ENCODE measurements at regions not wholly inside any gene's neighbourhood (a gene's known extent, or its start where the extent isn't known, plus 50 kb on each side); places are given as distances from the start of the nearest gene placed in this dataset.

DNA sequence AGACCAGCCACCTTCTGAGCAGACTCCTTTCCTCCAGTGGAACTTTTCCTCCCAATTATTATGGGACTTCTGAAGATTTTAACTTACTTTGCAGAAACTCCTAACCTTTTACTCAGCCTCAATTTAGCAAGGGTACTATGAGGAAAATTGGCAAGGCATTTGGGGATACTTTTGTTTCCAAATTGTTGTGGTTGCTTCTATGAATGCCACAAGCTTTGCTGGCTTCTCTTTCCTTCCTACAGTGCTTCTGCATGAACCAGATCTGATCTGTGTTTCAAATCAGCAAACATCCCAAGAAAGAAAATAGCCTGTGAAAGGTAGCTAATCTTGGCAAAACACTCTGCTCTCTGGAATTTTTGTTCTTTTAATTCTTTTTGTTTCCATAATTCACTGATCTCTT is 57.3 kb upstream of the TAF11L2 start:
- Histone ChIP-seq H3K4me3 (no peak overlapping the region), H3K9me3 (peaks cover 0 to 30% (median 21%) of the 10 kb centered on the region in 8 donors), H3K27ac (peak overlapping the region in 2 of 8 donors; percentile 86 to 91), H3K27me3 (replicated peaks in 1 of 7) (no peaks in the 10 kb centered on the region), H3K36me3 (no peaks in the 10 kb centered on the region), H3K4me1 (peaks cover 0 to 27% (median 14%) of the 10 kb centered on the region in 6 donors)
- TF ChIP-seq, protein P1, sequence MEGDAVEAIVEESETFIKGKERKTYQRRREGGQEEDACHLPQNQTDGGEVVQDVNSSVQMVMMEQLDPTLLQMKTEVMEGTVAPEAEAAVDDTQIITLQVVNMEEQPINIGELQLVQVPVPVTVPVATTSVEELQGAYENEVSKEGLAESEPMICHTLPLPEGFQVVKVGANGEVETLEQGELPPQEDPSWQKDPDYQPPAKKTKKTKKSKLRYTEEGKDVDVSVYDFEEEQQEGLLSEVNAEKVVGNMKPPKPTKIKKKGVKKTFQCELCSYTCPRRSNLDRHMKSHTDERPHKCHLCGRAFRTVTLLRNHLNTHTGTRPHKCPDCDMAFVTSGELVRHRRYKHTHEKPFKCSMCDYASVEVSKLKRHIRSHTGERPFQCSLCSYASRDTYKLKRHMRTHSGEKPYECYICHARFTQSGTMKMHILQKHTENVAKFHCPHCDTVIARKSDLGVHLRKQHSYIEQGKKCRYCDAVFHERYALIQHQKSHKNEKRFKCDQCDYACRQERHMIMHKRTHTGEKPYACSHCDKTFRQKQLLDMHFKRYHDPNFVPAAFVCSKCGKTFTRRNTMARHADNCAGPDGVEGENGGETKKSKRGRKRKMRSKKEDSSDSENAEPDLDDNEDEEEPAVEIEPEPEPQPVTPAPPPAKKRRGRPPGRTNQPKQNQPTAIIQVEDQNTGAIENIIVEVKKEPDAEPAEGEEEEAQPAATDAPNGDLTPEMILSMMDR (IDR thresholded peaks at IDR 0.05 in 8 of 11, conservative IDR thresholded peaks at IDR 0.05 in 3 of 11) = no peak
- TF ChIP-seq POLR2AphosphoS5 (IDR thresholded peaks at IDR 0.05) (no peak), POLR2A (IDR thresholded peaks at IDR 0.05) (no peak)
- DNase-seq = no peak
- intact Hi-C loops (cut with DNase I; ENCODE audit: low total_unique reads) = no loop called here

GRCh38 chr5:17441351-17441750 is 56.7 kb upstream of the TAF11L2 start:
- intact Hi-C loops (cut with DNase I; ENCODE audit: low total_unique reads) = no loop called here
- no peak for TF ChIP-seq POLR2A (IDR thresholded peaks at IDR 0.05)
- no peak for TF ChIP-seq POLR2AphosphoS5 (IDR thresholded peaks at IDR 0.05)
- TF ChIP-seq, protein P1 (IDR thresholded peaks at IDR 0.05 in 8 of 11, conservative IDR thresholded peaks at IDR 0.05 in 3 of 11) = no peak
- Histone ChIP-seq H3K27me3 (replicated peaks in 1 of 7) (no peaks in the 10 kb centered on the region), H3K9me3 (peaks cover 0 to 30% (median 21%) of the 10 kb centered on the region in 8 donors), H3K4me1 (peaks cover 0 to 26% (median 9%) of the 10 kb centered on the region in 6 donors), H3K36me3 (no peaks in the 10 kb centered on the region), H3K27ac (peak overlapping the region in 2 of 8 donors; percentile 86 to 91), H3K4me3 (no peak overlapping the region)
- WGBS, 5 donors = 45 to 91% (median 87%) methylated on average over 3 of the region's 3 CpGs
- no peak for DNase-seq

DNA sequence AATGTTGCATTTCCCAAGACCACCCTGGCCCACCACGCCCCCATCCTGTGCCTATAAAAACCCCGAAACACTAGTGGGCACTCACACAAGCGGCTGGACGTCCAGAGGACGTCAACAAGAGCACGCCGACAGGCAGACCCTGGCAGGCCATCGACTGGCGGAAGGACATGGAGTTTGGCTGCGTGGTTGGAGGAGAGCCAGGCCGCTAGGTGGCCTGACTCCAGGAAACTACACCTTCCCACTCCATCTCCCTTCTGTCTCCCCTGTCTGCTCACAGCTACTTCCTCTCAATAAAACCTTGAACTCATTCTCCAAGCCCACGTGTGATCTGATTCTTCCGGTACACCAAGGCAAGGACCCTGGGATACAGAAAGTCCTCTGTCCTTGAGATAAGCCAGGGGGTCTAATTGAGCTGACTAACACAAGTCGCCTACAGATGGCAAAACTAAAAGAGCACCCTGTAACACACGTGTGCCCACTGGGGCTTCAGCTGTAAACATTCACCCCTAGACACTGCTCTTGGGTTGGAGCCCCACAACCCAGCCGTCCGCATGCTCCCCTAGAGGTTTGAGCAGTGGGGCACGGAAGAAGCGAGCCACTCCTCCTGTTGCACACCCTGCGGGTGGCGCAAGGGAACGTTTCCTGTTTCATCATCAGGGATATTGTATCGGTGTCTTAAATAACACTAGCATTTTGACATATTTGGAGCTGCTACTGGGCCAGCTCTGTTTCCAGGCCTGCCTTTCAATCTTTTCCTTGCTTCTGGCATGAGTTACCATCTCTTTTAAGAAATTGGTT is 54.5 kb upstream of the TAF11L2 start:
- Histone ChIP-seq H3K36me3 (no peaks in the 10 kb centered on the region), H3K27me3 (replicated peaks in 1 of 7) (no peaks in the 10 kb centered on the region), H3K9me3 (peaks cover 0 to 30% (median 21%) of the 10 kb centered on the region in 8 donors), H3K4me1 (peaks cover 0 to 8% (median 0%) of the 10 kb centered on the region in 6 donors), H3K4me3 (peak overlapping the region in 1 of 8 donors; percentile 36), H3K27ac (peak overlapping the region in 7 of 8 donors; percentile 62 to 91 (median 73))
- intact Hi-C loops (cut with DNase I; ENCODE audit: low total_unique reads) = no loop called here
- DNase-seq = peak; percentile 90
- WGBS, 5 donors = 68 to 89% (median 81%) methylated on average over 17 to 23 of the region's 23 CpGs
- TF ChIP-seq, protein P1 (IDR thresholded peaks at IDR 0.05 in 8 of 11, conservative IDR thresholded peaks at IDR 0.05 in 3 of 11) = peak in 2 of 11 experiments; percentile 49 to 52
- TF ChIP-seq POLR2AphosphoS5 (IDR thresholded peaks at IDR 0.05) (peak; percentile 4 to 51 (median 44)), POLR2A (IDR thresholded peaks at IDR 0.05) (no peak)

GRCh38 chr5:17444496-17444895 is 53.5 kb upstream of the TAF11L2 start:
- TF ChIP-seq POLR2A (IDR thresholded peaks at IDR 0.05) = no peak
- TF ChIP-seq, protein P1 (IDR thresholded peaks at IDR 0.05 in 8 of 11, conservative IDR thresholded peaks at IDR 0.05 in 3 of 11) = no peak
- no peak for TF ChIP-seq POLR2AphosphoS5 (IDR thresholded peaks at IDR 0.05)
- intact Hi-C loops (cut with DNase I; ENCODE audit: low total_unique reads) = no loop called here
- H3K36me3 ChIP-seq = no peaks in the 10 kb centered on the region
- H3K27me3 ChIP-seq (replicated peaks in 1 of 7) = no peaks in the 10 kb centered on the region
- peak overlapping the region in 7 of 8 donors; percentile 62 to 91 (median 73) for H3K27ac ChIP-seq
- H3K4me1 ChIP-seq = peaks cover 0 to 8% (median 0%) of the 10 kb centered on the region in 6 donors
- H3K4me3 ChIP-seq = peak overlapping the region in 1 of 8 donors; percentile 36
- no peak for DNase-seq
- WGBS, 5 donors = 76 to 91% (median 88%) methylated on average over 1 of the region's 1 CpG
- peaks cover 0 to 27% (median 17%) of the 10 kb centered on the region in 8 donors for H3K9me3 ChIP-seq
